Erythroblast (primary cell): ENCODE measurements at regions not wholly inside any gene's neighbourhood (a gene's known extent, or its start where the extent isn't known, plus 50 kb on each side); places are given as distances from the start of the nearest gene placed in this dataset.

Experiments used
- GATA1 ChIP-seq: IDR thresholded peaks from 2 replicates; pipeline ENCODE4 v1.6.1; 2011; ENCODE audit warnings: low read depth, mild to moderate bottlenecking, control low read depth, low read length, moderate library complexity
- POLR2A ChIP-seq: IDR thresholded peaks from 2 replicates; pipeline ENCODE4 v1.6.1; 2011; ENCODE audit warnings: mild to moderate bottlenecking, low read length

DNA sequence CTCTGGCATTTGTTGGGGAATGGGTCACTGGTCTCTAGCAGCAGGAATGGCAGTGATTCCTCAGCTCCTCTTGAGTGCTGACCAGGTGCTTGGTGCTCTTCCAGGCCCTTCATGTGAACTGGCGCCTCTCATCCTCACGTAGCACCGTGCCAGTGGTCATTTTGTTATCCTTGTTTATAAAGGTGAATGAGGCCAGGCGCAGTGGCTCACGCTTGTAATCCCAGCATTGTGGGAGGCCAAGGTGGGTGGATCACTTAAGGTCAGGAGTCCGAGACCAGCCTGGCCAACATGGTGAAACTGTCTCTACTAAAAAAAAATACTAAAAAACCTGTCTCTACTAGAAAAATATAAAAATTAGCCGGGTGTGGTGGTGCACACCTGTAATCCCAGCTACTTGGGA lies 301.3 kb downstream of the QKI start:
- no peak for TF ChIP-seq POLR2A
- no peak for TF ChIP-seq GATA1
